Right ventricle myocardium superior (tissue), 1 donor: ENCODE measurements at regions not wholly inside any gene's neighbourhood (a gene's known extent, or its start where the extent isn't known, plus 50 kb on each side); places are given as distances from the start of the nearest gene placed in this dataset.

Source experiments
- ATAC-seq: fragments of 200-7000 bp; cut with Tn5 transposase; one replicate; pipeline ENCODE4 v1.9.1; 2020; ENCODE audit warnings: mild to moderate bottlenecking; ENCODE audit not compliant: poor library complexity
- DNase-seq: peaks from one replicate; pipeline ENCODE4 v3.0.0-alpha.2; 2020
- intact Hi-C: fragments of 100-400 bp; cut with DNase I; formaldehyde crosslinking; loops from one replicate; pipeline ENCODE4 v1.11.2; 2022
- donor health status: DM: no; HTN: yes; CAD: no; lungs with severe emphysema.

DNA sequence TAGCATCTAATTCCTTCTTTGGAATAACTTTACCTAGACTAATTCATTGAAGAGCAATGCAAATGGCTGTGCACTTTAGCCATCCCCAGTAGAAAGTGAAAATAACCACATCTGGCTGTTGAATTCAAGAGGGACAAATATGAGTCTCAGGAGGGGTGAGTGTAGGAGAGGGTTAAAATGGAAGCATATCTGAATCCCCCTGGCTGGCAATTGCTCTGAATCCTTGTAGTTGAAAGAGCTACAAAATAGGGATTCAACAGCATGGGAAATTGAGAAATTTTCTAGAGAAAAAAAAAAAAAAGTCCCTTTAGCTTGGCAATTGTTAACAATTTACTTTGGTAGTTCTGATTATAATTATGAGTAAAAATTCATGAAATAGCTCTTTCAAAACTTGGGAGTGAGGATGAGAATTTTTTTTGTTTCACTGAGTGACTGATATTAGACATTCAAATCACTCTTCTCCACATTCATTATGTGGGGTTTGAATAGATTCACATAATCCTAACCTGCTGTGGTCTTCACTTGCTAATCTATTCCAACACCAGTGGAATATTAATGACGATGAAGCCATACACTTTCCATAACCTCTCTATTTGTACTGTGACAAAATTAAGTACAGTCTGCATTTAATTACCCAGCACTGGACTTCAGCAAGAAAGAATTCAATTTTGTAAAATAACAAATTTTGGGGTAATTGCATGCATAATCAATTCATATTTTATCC is 569.0 kb upstream of the MCTP2 start:
- intact Hi-C loops: no loop called here
- DNase-seq (no peak), ATAC-seq (no peak)

- ATAC-seq (no peak), DNase-seq (no peak)
- intact Hi-C loops: no loop called here
These were observed 569.2 kb upstream of the RGMA start for GRCh38 chr15:93658026-93658816.

GRCh38 chr15:93656041-93656440 is 567.0 kb upstream of the RGMA start:
- DNase-seq (no peak), ATAC-seq (no peak)
- intact Hi-C loops: no loop called here

DNA sequence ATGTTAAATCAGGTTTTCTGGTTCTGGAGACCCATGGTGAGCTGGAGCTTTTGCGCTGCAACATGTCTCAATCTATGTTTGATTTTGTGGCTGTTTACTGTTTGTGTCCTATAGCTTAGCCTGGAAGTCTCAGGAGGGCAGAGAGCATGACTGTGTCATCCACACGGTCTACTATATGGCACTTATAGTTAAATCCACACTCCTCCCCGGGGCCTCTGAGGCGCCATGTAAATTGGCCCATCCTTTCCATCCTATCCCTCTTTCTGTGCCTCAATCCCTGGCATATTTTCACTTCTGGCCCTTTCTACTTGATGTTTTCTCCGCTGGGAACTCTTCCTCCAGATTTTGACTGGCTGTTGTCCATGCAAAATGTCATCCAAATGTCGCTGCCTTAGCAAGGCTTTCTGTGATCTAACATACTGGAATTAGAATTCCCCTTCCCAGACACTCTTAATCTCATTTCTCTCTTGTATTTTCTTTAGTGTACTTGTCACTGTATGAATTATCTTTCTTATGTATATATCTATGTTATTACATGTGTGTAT is 560.8 kb upstream of the RGMA start:
- DNase-seq: no peak
- ATAC-seq: peak; percentile 68
- intact Hi-C loops: no loop called here

- intact Hi-C loops: no loop called here
- ATAC-seq: peak; percentile 59
- no peak for DNase-seq
These were observed 557.2 kb upstream of the RGMA start for GRCh38 chr15:93646193-93646592.

- DNase-seq (no peak), ATAC-seq (no peak)
- intact Hi-C loops: no loop called here
These were observed 556.6 kb upstream of the RGMA start for GRCh38 chr15:93645594-93645993.

DNA sequence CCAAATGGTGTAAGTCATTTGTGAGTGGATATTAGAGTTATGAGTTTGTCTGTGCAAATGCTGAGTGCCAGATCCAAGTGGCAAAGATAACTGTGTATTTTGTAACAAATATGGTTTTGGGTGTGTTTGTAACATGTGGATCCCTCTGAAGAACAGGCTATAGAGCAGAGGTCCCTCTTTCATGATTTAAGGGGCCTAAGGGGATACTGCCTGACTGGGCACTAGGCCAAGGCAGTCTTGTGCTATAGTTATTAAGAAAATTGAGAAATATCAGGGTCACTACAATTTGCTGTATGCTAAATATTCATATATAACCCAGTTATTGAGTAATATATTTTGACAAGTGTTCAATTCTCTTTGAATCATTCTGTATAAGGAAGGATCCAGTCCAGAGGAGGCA is 555.6 kb upstream of the RGMA start:
- intact Hi-C loops: no loop called here
- DNase-seq (no peak), ATAC-seq (no peak)

DNA sequence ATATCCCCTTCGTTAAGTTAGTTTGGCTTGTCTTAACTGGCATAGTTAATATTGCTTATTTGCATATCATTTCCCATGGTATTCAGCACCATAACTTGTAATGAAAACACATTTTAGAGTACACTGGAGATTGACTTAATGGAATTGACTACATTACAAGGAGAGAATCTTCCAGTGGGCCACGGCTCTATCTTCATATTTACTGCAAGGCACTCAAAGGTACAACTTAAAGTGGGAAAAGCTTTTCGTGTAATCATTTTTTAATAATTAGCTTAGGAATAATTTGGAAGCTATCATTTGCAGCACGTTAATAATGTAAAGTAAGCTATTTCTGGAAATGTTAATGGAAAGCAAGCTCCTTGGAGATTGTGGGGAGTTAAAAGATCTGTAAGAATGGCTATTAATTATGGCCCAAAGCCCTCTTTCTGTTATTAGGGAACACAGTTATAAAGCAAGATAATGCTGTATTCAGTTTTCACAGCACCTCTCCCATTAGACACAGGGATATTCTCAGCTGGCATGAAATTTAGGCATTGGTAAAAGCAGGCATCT is 551.5 kb upstream of the RGMA start:
- DNase-seq: no peak
- intact Hi-C loops: no loop called here
- ATAC-seq: no peak

DNA sequence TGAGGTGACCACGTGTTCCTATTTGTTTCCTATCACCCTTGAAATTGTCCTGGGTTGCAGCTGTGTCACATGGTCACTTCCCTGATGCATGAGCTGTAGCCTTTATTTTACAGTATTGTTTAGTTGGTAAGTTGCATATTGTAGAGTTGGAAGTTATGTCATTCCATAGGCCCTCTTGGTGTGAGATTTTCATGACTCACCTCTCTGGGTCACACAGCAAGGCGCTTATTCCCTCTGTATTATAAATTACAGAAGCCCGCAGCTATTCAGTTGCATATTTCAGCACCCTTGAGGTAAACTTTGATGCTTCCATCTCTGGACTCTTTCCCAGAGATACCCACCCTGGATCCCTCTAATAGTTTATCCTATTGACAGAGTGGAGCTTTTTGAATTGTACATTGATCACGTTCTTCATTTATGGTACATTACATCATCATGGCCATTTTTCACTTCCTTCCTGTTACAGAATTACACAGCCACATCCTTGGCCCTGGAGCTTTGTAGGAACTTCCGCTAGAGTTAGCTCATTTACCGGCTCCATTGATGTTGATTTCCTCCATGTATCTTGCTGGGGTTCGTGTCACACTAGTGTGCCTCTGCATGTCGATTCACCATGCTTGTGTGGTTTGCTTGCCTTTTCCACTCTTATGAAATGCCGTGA is 543.1 kb upstream of the RGMA start:
- intact Hi-C loops: no loop called here
- DNase-seq (no peak), ATAC-seq (no peak)

GRCh38 chr15:93619597-93619996 is 530.6 kb upstream of the RGMA start:
- DNase-seq: no peak
- ATAC-seq: no peak
- intact Hi-C loops: no loop called here

DNA sequence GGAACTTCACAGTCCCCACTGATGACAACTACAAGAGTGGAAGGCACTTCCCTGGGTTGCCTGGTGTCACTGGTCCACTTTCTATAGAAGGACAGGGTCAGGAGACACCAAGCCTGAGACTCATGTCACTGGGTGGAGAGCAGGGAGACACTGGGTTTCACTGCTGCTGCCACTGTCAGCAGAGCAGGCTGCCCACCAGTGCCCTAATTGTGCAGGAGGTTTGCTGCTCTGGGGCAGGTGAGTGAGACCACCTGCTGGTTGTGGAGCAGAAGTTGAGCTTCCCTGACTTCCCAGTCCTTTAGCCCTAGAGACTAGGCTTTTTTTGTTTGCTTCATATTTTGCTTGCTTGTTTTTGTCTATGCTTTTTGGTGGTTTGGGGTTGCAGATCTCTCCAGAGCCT is 528.4 kb upstream of the RGMA start:
- no peak for DNase-seq
- peak; percentile 36 for ATAC-seq
- intact Hi-C loops: no loop called here

DNA sequence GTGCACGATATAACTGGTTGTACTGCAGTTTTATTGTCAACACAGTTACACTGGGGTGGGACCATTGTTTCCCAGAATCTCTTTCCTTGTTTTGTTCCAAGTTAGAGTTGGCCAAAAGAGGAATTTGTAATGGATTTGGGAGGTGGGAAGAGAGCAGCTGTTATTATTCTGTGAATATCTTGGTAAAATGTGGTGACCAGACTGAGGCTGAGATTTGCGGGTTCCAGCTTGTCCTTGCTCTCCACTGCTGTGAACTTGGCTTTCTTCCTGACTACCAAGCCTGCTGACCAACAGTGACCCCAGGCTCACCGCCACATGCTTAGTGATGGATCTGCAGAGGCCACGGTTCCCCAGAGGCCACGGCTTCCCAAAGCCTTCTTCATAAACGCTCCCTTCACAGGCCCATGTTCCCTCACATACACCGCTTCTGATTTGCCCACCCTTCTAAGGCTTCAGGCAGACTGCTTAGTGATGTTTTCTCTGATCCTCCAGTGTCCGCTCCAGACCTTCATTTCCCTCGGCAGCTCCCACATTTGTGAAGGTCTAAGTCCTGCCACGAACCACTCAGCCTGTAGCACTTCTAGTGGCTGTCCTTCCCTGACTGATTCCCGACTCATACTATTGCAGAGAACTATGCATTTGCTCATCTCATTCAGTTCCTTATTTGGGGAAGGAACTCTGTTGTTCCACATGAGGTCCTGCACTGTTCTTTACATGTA is 525.5 kb upstream of the RGMA start:
- DNase-seq (peak; percentile 85), ATAC-seq (peak; percentile 88)
- intact Hi-C loops: no loop called here

DNA sequence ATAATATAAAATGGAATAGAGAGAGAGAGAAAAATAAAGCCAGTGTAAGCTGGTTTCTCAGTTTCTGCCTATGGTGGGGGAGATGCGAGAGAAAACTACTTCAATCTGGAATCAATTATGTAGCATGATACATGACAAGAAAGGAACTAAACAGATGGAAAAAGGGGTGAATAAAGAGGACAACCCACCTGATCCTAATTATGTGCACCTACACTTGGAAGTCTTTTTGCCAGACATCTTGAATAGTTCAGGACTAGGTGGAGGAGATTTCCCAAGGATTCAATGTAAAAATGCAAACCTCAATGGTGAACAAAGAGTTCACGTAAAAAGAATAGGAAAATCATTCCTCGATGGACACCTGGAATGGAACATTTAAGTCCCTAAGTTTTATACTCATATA is 524.4 kb upstream of the RGMA start:
- ATAC-seq (no peak), DNase-seq (no peak)
- intact Hi-C loops: no loop called here

GRCh38 chr15:93612953-93613352 is 523.9 kb upstream of the RGMA start:
- intact Hi-C loops: no loop called here
- ATAC-seq (no peak), DNase-seq (no peak)

- intact Hi-C loops: no loop called here
- DNase-seq: no peak
- ATAC-seq: no peak
These were observed 521.9 kb upstream of the RGMA start for GRCh38 chr15:93610944-93611343.

DNA sequence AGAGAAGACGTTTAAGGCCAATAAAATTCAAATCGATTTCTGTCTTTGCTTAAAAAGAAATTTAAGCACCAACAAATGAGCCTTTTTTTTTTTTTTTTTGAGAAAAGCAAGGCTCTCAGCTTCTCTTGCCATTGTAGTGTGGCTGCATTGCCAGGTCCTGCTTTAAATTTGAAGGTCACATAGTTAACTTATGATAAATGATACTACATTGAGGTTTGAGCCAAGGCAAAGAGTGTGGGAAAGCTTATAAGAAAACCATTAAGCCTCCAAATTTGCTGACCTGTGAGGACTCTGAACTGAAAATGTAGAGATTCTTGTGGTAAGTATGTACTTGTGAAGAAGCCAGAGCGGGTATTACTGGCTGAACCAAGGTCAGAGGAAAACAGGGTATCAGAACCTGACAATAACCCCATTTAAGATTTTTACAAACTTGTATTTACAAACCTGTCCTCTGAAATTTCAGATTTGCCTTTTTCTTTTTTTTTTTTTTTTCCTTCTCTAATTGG is 519.7 kb upstream of the RGMA start:
- DNase-seq: no peak
- intact Hi-C loops: no loop called here
- no peak for ATAC-seq

DNA sequence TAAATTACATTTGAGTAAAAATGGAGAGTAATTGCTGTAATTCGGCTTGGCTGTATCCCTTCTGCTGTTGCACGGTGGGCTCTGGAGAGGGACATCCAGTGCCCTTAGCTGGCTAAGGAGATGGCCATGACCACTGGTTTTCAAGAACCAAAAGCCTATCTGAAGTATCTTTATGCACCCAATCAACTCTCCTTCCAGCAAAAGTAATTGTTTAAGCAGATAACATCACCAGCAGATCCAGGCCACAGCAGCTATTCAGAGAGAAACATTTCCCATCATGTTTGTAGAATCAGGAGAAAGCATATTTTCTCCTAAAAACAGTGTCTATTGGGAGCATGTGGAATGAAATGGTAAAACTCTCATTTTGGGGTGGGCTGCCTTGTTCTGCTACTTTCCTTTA is 514.5 kb upstream of the RGMA start:
- intact Hi-C loops: no loop called here
- DNase-seq (no peak), ATAC-seq (no peak)

DNA sequence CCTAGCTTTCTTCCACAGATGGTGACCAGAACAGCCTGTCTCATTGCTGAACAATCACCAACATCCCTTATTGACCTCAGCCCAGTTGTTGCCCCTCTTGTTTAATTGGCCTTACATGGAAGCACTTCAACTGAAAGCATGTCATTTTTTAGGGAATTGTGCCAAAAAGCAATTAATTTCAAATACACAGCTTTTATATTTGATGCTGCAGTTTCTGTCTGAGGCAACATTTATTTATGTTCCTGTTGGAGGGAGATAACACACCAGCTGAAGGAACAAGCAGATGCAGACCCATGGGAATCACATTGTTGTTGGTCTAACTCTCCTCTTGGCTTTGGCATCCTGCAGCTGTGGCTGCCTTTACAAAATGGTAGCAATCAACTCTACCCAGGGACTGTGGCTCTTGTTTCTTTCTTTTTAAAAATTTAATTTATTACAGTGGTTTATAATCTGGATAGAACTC is 498.1 kb upstream of the RGMA start:
- intact Hi-C loops: no loop called here
- DNase-seq (no peak), ATAC-seq (peak; percentile 81)

DNA sequence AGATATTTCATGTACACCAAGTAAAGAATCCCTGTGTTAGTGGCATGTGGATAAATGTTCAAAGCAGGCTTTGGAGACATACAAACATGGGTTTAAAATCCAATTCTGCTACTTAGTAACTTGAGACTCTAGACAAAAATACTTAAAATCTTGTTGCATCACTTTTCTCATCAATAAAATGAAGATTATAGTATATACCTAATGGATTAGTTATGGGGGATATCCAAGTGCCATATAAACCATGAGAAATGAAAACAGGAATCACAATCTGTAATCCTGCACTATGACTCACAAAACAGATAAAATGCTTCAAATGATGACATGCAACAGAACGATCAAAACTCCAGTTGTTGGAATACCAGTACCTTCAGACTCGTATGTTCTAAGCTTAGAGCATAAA is 496.0 kb upstream of the RGMA start:
- ATAC-seq: no peak

More for the DNA sequence above, 496.0 kb upstream of the RGMA start:
- no peak for DNase-seq
- intact Hi-C loops: no loop called here
